Right lobe of liver (tissue), 6 donors: ENCODE measurements at regions not wholly inside any gene's neighbourhood (a gene's known extent, or its start where the extent isn't known, plus 50 kb on each side); places are given as distances from the start of the nearest gene placed in this dataset.
A peak's percentile ranks its signal among the peaks of the same experiment; 100 is the strongest.

Experiments used
- ATAC-seq, 4 donors: fragments of 200-7000 bp; cut with Tn5 transposase; one replicate each; pipeline ENCODE4 v1.9.1; 2020; ENCODE audit warnings: mild to moderate bottlenecking in 4 of 4, moderate library complexity in 4 of 4
- DNase-seq, 3 donors: peaks; one replicate each; pipeline ENCODE4 v3.0.0-alpha.2; 2020
- H3K27ac ChIP-seq, 3 donors: fragments of 200-600 bp; one replicate each; pipeline ENCODE4 v1.8.0; 2022
- H3K27me3 ChIP-seq, 2 donors: fragments of 200-600 bp; one replicate each; pipeline ENCODE4 v1.8.0; 2022
- H3K36me3 ChIP-seq, 4 donors: fragments of 200-600 bp; sonication (generic) in 1 of 4; one replicate each; pipeline versions ENCODE4 v1.5.1 to v1.8.0; 2017 to 2022; ENCODE audit warnings: control low read depth in 1 of 4
- H3K4me1 ChIP-seq, 4 donors: fragments of 200-600 bp; sonication (generic) in 1 of 4; one replicate each; pipeline versions ENCODE4 v1.5.1 to v1.8.0; 2017 to 2022; ENCODE audit warnings: control low read depth in 1 of 4
- H3K4me3 ChIP-seq, 3 donors: fragments of 200-600 bp; one replicate each; pipeline ENCODE4 v1.8.0; 2022
- H3K9me3 ChIP-seq, 4 donors: fragments of 200-600 bp; sonication (generic) in 1 of 4; one replicate each; pipeline versions ENCODE4 v1.5.1 to v1.8.0; 2017 to 2022; ENCODE audit warnings: control low read depth in 1 of 4
- POLR2A ChIP-seq: fragments of 450-650 bp; IDR thresholded peaks from one replicate; pipeline ENCODE4 v1.6.1; 2017; ENCODE audit warnings: antibody characterized with exemption, mild to moderate bottlenecking
- WGBS: methylation state at CpG from one replicate; pipeline ENCODE4 v1.1.6; 2018; ENCODE audit warnings: low coverage, low lambda C conversion rate; ENCODE audit not compliant: insufficient coverage; ENCODE audit errors: missing lambda C conversion rate; 5-methylcytosine and 5-hydroxymethylcytosine counted together
- intact Hi-C, 2 donors: fragments of 100-400 bp; cut with DNase I; formaldehyde crosslinking; loops; one replicate each; pipeline versions ENCODE4 v1.11.2 to v1.14.1; 2022
- TF ChIP-seq, protein P1 (sequence below), 4 donors: fragments of 200-600 bp in 3 of 4; fragments of 450-650 bp in 1 of 4; IDR thresholded peaks; one replicate each; pipeline versions ENCODE4 v1.5.1 to v1.8.0; 2016 to 2022; ENCODE audit warnings: antibody characterized with exemption in 4 of 4, mild to moderate bottlenecking in 2 of 4
- donor health status: DM: no; HTN: yes; CAD: no.
- donor health status: DM: no; HTN: no; CAD: no.
- donor health status: DM: no; HTN: no; CAD: no.
- donor health status: DM: no; HTN: yes; CAD: no.
- donor health status: DM: no; HTN: yes; CAD: no.

DNA sequence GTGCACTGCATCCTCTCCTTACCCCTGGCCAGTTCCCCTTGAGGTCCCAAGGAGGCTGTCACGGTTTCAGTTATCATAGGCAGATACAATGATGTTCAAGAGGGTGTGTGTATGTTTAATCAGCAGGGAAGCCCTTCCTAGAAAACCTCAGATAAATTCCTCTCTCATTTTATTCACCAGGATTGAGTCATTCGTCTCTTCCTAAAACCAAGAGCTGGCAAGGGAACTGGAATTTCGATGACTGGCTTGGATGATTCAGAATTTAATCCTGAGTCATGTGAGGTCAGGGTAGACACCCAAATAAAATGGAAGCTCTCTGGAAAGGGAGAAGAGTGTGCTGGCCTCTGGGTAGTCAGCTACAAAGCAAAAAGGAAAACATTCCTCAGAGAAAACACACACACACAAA is 106.2 kb upstream of the RAPGEF2 start:
- peaks cover 0 to 28% (median 10%) of the 10 kb centered on the region in 4 donors for H3K4me1 ChIP-seq
- no peaks in the 10 kb centered on the region for H3K27me3 ChIP-seq
- 7% methylated on average over 3 of the region's 3 CpGs for WGBS
- intact Hi-C loops: no loop called here
- DNase-seq (no peak), ATAC-seq (peak; percentile 50 to 90 (median 64))
- no peaks in the 10 kb centered on the region for H3K9me3 ChIP-seq
- no peaks in the 10 kb centered on the region for H3K36me3 ChIP-seq
- no peak for TF ChIP-seq POLR2A
- TF ChIP-seq, protein P1, sequence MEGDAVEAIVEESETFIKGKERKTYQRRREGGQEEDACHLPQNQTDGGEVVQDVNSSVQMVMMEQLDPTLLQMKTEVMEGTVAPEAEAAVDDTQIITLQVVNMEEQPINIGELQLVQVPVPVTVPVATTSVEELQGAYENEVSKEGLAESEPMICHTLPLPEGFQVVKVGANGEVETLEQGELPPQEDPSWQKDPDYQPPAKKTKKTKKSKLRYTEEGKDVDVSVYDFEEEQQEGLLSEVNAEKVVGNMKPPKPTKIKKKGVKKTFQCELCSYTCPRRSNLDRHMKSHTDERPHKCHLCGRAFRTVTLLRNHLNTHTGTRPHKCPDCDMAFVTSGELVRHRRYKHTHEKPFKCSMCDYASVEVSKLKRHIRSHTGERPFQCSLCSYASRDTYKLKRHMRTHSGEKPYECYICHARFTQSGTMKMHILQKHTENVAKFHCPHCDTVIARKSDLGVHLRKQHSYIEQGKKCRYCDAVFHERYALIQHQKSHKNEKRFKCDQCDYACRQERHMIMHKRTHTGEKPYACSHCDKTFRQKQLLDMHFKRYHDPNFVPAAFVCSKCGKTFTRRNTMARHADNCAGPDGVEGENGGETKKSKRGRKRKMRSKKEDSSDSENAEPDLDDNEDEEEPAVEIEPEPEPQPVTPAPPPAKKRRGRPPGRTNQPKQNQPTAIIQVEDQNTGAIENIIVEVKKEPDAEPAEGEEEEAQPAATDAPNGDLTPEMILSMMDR (IDR thresholded peaks at IDR 0.05): no peak
- H3K4me3 ChIP-seq: no peak overlapping the region
- peak overlapping the region in 2 of 3 donors; percentile 37 to 38 for H3K27ac ChIP-seq

- Histone ChIP-seq H3K27ac (no peak overlapping the region), H3K36me3 (no peaks in the 10 kb centered on the region), H3K9me3 (no peaks in the 10 kb centered on the region), H3K4me1 (peaks cover 0 to 29% (median 10%) of the 10 kb centered on the region in 4 donors), H3K4me3 (no peak overlapping the region), H3K27me3 (no peaks in the 10 kb centered on the region)
- WGBS: 58% methylated on average over 3 of the region's 4 CpGs
- ATAC-seq (no peak), DNase-seq (no peak)
- TF ChIP-seq POLR2A: no peak
- TF ChIP-seq, protein P1 (IDR thresholded peaks at IDR 0.05): no peak
- intact Hi-C loops: no loop called here
Measured at GRCh38 chr4:158997660-158998349, 105.1 kb upstream of the RAPGEF2 start.

DNA sequence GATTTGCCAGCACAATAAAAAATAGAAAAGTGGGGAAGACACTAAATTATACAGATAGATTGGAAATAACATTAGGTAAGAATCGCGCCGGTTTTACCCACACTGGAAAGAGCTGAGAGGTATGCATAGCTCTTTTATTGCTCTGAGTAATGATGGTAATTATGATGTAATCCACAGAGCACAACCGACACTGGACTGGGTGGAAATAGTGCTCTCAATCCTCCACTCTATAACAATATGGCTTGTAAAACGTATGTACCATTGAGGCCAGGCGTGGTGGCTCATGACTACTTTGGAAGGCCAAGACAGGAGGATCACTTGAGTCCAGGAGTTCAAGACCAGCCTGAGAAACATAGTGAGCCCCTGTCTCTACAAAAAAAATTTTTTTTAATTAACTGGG is 104.3 kb upstream of the RAPGEF2 start:
- WGBS: 91% methylated on average over 5 of the region's 6 CpGs
- intact Hi-C loops: no loop called here
- TF ChIP-seq, protein P1 (IDR thresholded peaks at IDR 0.05): no peak
- TF ChIP-seq POLR2A: no peak
- Histone ChIP-seq H3K27ac (no peak overlapping the region), H3K4me3 (no peak overlapping the region), H3K27me3 (no peaks in the 10 kb centered on the region), H3K9me3 (no peaks in the 10 kb centered on the region), H3K36me3 (no peaks in the 10 kb centered on the region), H3K4me1 (peaks cover 0 to 37% (median 12%) of the 10 kb centered on the region in 4 donors)
- ATAC-seq (no peak), DNase-seq (no peak)

DNA sequence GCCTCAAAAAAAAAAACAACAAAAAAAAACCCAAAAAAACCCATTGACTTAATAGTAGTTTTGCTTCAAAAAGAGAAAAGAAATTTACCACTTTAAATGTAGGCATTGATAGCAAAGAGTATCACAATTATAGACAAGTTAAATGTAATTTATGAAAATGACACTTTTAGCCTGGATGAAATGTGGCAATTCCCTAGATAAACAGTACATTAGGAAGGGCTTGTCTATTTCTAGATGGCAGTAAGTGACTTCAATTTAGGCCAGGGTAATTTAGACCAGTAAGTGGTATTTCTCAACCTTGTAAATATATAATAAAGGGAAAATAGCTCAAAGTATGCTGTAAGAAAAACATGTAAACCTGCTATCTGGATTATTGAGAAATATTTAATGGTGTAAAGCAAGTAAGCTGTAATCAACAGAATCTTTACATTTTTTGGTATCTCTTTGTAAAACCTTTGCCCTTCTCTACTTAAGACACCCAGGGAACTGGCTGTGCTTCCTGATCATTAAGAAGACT is 103.7 kb upstream of the RAPGEF2 start:
- H3K27me3 ChIP-seq: no peaks in the 10 kb centered on the region
- no peaks in the 10 kb centered on the region for H3K9me3 ChIP-seq
- no peaks in the 10 kb centered on the region for H3K36me3 ChIP-seq
- no peak for DNase-seq
- ATAC-seq: peak; percentile 22 to 49 (median 30)
- TF ChIP-seq, protein P1 (IDR thresholded peaks at IDR 0.05): no peak
- TF ChIP-seq POLR2A: no peak
- intact Hi-C loops: no loop called here
- H3K4me1 ChIP-seq: peaks cover 0 to 40% (median 13%) of the 10 kb centered on the region in 4 donors
- H3K4me3 ChIP-seq: no peak overlapping the region
- no peak overlapping the region for H3K27ac ChIP-seq
